HepG2 (cell line): ENCODE measurements at regions not wholly inside any gene's neighbourhood (a gene's known extent, or its start where the extent isn't known, plus 50 kb on each side); places are given as distances from the start of the nearest gene placed in this dataset.
"Not testable (repeated sequence)": the region's sequence is repeated elsewhere in the genome, so short reads cannot be mapped to it uniquely, and the experiment has no call there.

Source experiments
- ATAC-seq: fragments of 200-7000 bp; cut with Tn5 transposase; 3 replicates; pipeline ENCODE4 v1.9.1; 2020; ENCODE audit warnings: mild to moderate bottlenecking, moderate library complexity
- BruUV-seq: library from RNA; stranded (reverse); fragments of 400-500 nt; replicated peaks from 2 replicates; lab custom pipeline; 2021; lab: Mats Ljungman, UMichigan
- CTCF ChIA-PET: fragments of 300-600 bp; formaldehyde crosslinking; extraction: SDS; loops from one replicate; lab custom pipeline; 2021; ENCODE audit warnings: low total read pairs, inconsistent platforms, low intra/inter-chr PET ratio; lab: Yijun Ruan, JAX
- POLR2A ChIA-PET: fragments of 350-600 bp; sonication (Branson Sonifier 250); formaldehyde crosslinking; loops from one replicate; lab custom pipeline; 2020; ENCODE audit warnings: antibody characterized with exemption, inconsistent platforms; lab: Yijun Ruan, JAX
- DNase-seq: peaks from one replicate; pipeline ENCODE4 v3.0.0-alpha.2; 2015; ENCODE audit warnings: low spot score
- FAIRE-seq: peaks from 3 replicates; lab custom pipeline; 2011; peaks lifted over from hg19 to GRCh38; lab: Jason Lieb, UNC
- H2AFZ ChIP-seq: one replicate; pipeline ENCODE4 v1.6.1; 2011; ENCODE audit warnings: low read length, inconsistent platforms
- H3K27ac ChIP-seq: fragments of 300-600 bp; 3 replicates; pipeline ENCODE4 v1.8.0; 2011; ENCODE audit warnings: mixed run types, mild to moderate bottlenecking, mixed read lengths, low read length, inconsistent platforms; ENCODE audit not compliant: insufficient read depth; ENCODE audit errors: extremely low read length
- H3K27me3 ChIP-seq, 2 experiments: fragments of 200-600 bp in 1 of 2; 2 replicates in 1 of 2; 3 replicates in 1 of 2; pipeline versions ENCODE4 v1.6.0 to v1.8.0; 2011; ENCODE audit warnings: low read length in 2 of 2, mild to moderate bottlenecking in 2 of 2, moderate library complexity in 2 of 2, inconsistent platforms in 1 of 2; ENCODE audit not compliant: insufficient read depth in 2 of 2, control insufficient read depth in 1 of 2
- H3K36me3 ChIP-seq, 2 experiments: fragments of 200-600 bp in 1 of 2; replicated peaks in 1 of 2; 2 replicates in 1 of 2; 3 replicates in 1 of 2; pipeline versions ENCODE4 v1.5.1 to v1.8.0; 2011; ENCODE audit warnings: low read length in 2 of 2, inconsistent platforms in 1 of 2; ENCODE audit not compliant: insufficient read depth in 2 of 2, control insufficient read depth in 1 of 2
- H3K4me1 ChIP-seq: 2 replicates; pipeline ENCODE4 v1.5.1; 2012; ENCODE audit warnings: low read length, inconsistent platforms; ENCODE audit not compliant: insufficient read depth
- H3K4me2 ChIP-seq: 2 replicates; pipeline ENCODE4 v1.6.0; 2011; ENCODE audit warnings: low read depth, low read length, inconsistent platforms
- H3K4me3 ChIP-seq, 3 experiments: fragments of 200-600 bp in 1 of 3; sonication (generic), shearing (Covaris generic) in 1 of 3; replicated peaks in 1 of 3; 2 replicates each; pipeline ENCODE4 v1.5.1; 2011 to 2016; ENCODE audit warnings: low read length in 3 of 3, inconsistent platforms in 2 of 3, low read depth in 2 of 3, mild to moderate bottlenecking in 2 of 3, control low read depth in 1 of 3, mixed read lengths in 1 of 3; ENCODE audit not compliant: insufficient read depth in 1 of 3
- H3K79me2 ChIP-seq: one replicate; pipeline ENCODE4 v1.6.1; 2011; ENCODE audit warnings: low read length, inconsistent platforms; ENCODE audit not compliant: insufficient read depth
- H3K9ac ChIP-seq: 2 replicates; pipeline ENCODE4 v1.6.0; 2011; ENCODE audit warnings: mild to moderate bottlenecking, low read depth, low read length, inconsistent platforms; ENCODE audit not compliant: insufficient read depth
- H3K9me3 ChIP-seq: 2 replicates; pipeline ENCODE4 v1.5.1; 2012; ENCODE audit warnings: mild to moderate bottlenecking, low read length
- H4K20me1 ChIP-seq: 2 replicates; pipeline ENCODE4 v1.6.0; 2011; ENCODE audit warnings: inconsistent platforms, mild to moderate bottlenecking, low read length, moderate library complexity; ENCODE audit not compliant: insufficient read depth
- WGBS: methylation state at CpG from one replicate; pipeline ENCODE4 v1.1.6; 2017; ENCODE audit warnings: low lambda C conversion rate; 5-methylcytosine and 5-hydroxymethylcytosine counted together
- in situ Hi-C: cut with HindIII; loops from 2 replicates; pipeline ENCODE4 v1.10.0; 2017; ENCODE audit warnings: low pct_unique_long_range_greater_than_20kb; ENCODE audit not compliant: extremely low pct_ligation_motif_present
- intact Hi-C: fragments of 100-400 bp; cut with micrococcal nuclease; formaldehyde crosslinking; loops from one replicate; pipeline ENCODE4 v1.10.0; 2022; ENCODE audit not compliant: unreplicated experiment

DNA sequence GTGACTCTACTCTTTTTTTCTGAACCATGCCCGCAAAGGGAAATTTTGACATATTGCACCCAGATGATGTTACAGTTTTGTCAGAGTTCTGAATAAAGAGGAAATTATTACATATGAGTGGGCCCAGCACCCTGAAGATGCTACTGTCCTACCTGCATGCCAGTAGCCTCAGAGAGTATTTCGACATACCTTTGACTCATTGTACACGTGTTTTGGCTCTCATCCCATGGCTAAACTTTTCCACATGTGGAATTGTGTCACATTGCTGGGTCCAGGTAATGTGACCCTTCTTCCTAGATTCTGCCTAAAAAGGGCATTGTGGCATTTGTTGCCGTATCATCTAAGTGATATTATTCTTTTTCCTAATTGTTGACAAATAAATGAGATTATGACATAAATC lies 175.7 kb upstream of the BPY2 start:
- H3K4me2 ChIP-seq, H3K27me3 ChIP-seq, H3K4me1 ChIP-seq, H4K20me1 ChIP-seq, H3K79me2 ChIP-seq, H3K9ac ChIP-seq, POLR2A ChIA-PET, BruUV-seq, ATAC-seq, CTCF ChIA-PET, H3K9me3 ChIP-seq, DNase-seq, H3K4me3 ChIP-seq, FAIRE-seq, in situ Hi-C loops, H3K27ac ChIP-seq, H3K36me3 ChIP-seq, H2AFZ ChIP-seq, intact Hi-C loops: not testable (repeated sequence)
- WGBS, result no CpG with 5 or more reads among the region's 4 CpGs

DNA sequence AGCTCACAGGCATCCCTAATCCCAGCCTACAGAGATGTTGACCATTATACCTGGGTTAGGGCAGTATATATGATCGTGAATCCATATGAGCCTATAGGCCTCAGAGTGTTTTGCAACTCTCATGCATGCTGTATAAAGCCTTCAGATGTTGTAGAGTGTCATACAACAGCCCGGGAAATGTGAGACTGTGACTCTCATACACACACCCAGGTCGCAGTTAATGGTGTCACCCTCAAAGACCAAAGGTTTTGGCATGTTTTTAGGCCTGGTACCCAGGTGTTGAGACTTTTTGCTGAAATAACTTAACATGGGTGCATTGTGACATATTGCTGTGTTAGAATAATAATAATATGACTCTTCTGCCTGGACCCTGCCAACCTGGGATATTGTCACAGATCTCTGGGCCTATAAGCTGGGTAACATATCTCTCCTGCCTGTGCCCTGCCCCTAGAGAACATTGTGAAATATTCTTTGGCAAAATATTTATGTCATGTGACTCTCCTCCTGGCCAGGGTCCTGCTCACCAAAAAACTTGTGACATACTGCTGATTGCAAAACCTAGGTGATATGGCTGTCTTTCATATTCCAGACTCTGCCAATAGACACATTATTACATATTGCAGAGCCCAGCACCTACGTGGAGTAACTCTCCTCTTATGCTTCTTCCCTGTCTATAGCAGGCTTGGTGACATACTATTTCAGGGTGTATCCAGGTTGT lies 165.1 kb upstream of the BPY2 start:
- CTCF ChIA-PET, DNase-seq, intact Hi-C loops, H3K27me3 ChIP-seq, H3K4me1 ChIP-seq, H3K79me2 ChIP-seq, H3K27ac ChIP-seq, H4K20me1 ChIP-seq, H3K9me3 ChIP-seq, H3K4me3 ChIP-seq, ATAC-seq, H3K36me3 ChIP-seq, FAIRE-seq, BruUV-seq, H2AFZ ChIP-seq, in situ Hi-C loops, H3K4me2 ChIP-seq, H3K9ac ChIP-seq, POLR2A ChIA-PET: not testable (repeated sequence)
- WGBS, result no CpG with 5 or more reads among the region's 4 CpGs

- H3K27me3 ChIP-seq, intact Hi-C loops: not testable (repeated sequence)
- no CpG with 5 or more reads among the region's 2 CpGs for WGBS
Measured at GRCh38 chrY:22822690-22823089, 161.4 kb upstream of the BPY2 start.

DNA sequence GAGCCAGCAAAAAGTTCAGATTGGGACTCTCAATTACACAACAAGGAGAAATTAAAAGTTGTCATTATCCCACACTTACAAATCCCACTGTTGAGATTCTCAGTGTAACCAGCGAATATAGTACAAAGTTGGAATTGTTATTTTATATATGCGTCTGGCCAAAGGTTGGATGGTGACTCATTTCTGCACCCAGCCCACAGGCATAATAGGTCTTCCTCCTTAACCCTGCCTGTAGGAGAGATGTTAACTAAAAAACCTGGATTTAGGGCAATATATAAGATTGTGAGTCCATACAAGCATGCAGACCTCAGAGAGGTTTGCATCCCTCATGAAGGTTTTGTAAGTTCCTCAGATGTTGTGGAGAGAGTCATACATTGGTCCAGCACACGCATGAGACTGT lies 160.2 kb upstream of the BPY2 start:
- POLR2A ChIA-PET, H3K79me2 ChIP-seq, CTCF ChIA-PET, intact Hi-C loops, in situ Hi-C loops, H3K27ac ChIP-seq, H2AFZ ChIP-seq, FAIRE-seq, H3K9ac ChIP-seq, H3K36me3 ChIP-seq, H3K4me2 ChIP-seq, BruUV-seq, H3K27me3 ChIP-seq, H3K9me3 ChIP-seq, DNase-seq, H3K4me3 ChIP-seq, H4K20me1 ChIP-seq, H3K4me1 ChIP-seq: not testable (repeated sequence)
- ATAC-seq, result peak; percentile 30; the same call in 1 of the 3 replicates
- no CpG with 5 or more reads among the region's 3 CpGs for WGBS

More at GRCh38 chrY:22822690-22823089, 161.4 kb upstream of the BPY2 start:
- H3K4me1 ChIP-seq, H3K79me2 ChIP-seq, BruUV-seq, H2AFZ ChIP-seq, H3K9me3 ChIP-seq, DNase-seq, H3K4me3 ChIP-seq, H3K9ac ChIP-seq, CTCF ChIA-PET, H4K20me1 ChIP-seq, H3K27ac ChIP-seq, POLR2A ChIA-PET, FAIRE-seq, H3K36me3 ChIP-seq, in situ Hi-C loops, H3K4me2 ChIP-seq: not testable (repeated sequence)
- peak; percentile 82 for ATAC-seq
